NCI-H446 (cell line): ENCODE measurements at regions not wholly inside any gene's neighbourhood (a gene's known extent, or its start where the extent isn't known, plus 50 kb on each side); places are given as distances from the start of the nearest gene placed in this dataset.

Source experiments
- DNase-seq, 2 experiments: peaks; one replicate each; lab custom pipeline; 2025; lab: John Stamatoyannopoulos, UW

DNA sequence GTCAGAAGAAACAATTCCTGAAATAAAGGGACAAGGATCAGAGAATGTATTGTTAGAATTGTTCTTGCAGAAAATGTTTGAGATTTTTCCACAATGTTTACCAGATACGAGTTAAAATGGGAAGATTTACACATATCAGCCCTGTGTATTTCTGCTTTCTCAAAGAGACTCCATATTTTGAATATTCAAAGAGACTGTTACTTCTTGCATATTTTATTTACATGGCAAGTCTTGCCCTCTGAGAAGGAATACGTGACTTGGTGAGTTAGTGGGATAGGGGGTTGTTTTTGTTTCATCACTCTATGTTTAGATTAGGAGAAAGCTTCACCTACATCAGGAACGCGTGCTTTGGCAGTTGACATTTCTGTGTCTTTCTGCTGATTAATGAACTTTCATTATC lies 56.1 kb upstream of the ZDHHC17 start:
- DNase-seq, result no peak

DNA sequence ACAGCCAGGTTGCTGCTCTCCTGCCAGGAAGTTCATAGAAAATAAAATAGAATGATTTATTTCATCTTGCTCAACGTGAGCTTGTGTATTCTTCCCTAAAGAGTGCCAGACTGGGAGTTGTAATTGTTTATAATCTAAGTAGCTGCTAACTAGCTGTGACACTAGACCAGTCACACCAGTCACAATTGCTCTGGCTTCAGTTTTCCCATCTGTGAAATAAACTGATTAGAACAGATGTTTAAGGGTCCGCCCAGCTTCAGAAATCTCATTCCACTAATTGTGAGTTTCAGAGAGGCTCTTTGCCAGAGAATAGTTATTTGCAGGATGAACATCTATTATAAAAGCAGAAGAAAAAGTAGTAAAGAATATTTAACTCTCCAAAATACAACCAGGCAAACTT lies 55.6 kb upstream of the ZDHHC17 start:
- no peak for DNase-seq

- DNase-seq, result no peak
Measured at GRCh38 chr12:76711241-76711640, 52.7 kb upstream of the ZDHHC17 start.

- DNase-seq, result no peak
Measured at GRCh38 chr12:76713130-76713529, 50.8 kb upstream of the ZDHHC17 start.

DNA sequence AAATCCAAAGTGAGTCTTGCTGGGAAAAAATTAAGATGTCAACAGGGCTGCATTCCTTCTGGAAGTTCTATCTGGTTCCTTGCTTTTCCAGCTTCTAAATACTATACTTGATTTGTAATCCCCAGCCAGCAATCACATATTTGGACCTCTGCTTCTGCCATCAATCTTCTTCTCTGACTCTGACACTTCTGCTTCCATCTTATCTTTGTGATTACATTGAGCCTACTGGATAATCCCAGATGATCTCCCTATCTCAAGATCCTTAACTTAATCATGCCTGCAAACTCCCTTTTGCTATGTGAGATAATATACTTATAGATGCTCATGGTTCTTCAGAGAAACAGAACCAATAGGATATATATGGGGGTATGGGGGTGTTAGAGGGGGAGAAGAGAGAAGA lies 49.9 kb upstream of the ZDHHC17 start:
- no peak for DNase-seq
